ENCODE measurements at regions not wholly inside any gene's neighbourhood (a gene's known extent, or its start where the extent isn't known, plus 50 kb on each side); places are given as distances from the start of the nearest gene placed in this dataset.
A peak's percentile ranks its signal among the peaks of the same experiment; 100 is the strongest.

GRCh38 chrX:69077895-69078455, 87.3 kb downstream of the PJA1 start:
- Histone ChIP-seq H2AFZ (replicated peaks; ENCODE audit: low read length, poor library complexity) (peak overlapping the region; percentile 73), H2BK15ac (ENCODE audit: low read depth, low read length) (no peak overlapping the region), H2AK5ac (ENCODE audit: low read depth, low read length) (no peak overlapping the region), H2BK120ac (ENCODE audit: low read depth, low read length) (no peak overlapping the region), H4K91ac (ENCODE audit: insufficient read depth, low read depth, low read length) (no peak overlapping the region), H2BK5ac (ENCODE audit: low read depth, low read length, poor library complexity, severe bottlenecking) (no peak overlapping the region), H4K5ac (ENCODE audit: low read depth, low read length) (no peak overlapping the region), H3K18ac (ENCODE audit: low read depth, low read length) (no peak overlapping the region), H3K9ac (ENCODE audit: low read depth, low read length) (no peak overlapping the region), H3K14ac (replicated peaks; ENCODE audit: low read depth, low read length) (no peak overlapping the region), H3K4me1 (ENCODE audit: control insufficient read depth, insufficient read depth, low read length) (peaks cover 8% of the 10 kb centered on the region; the same call in 1 of the 2 replicates), H3K56ac (ENCODE audit: extremely low read depth, insufficient read depth, low read length) (no peak overlapping the region), H3K9me1 (ENCODE audit: insufficient read depth, low read length) (no peaks in the 10 kb centered on the region), H4K8ac (ENCODE audit: low read depth in 2 of 2, low read length in 2 of 2) (no peak overlapping the region), H3K9me3 (ENCODE audit: control insufficient read depth, insufficient read depth, low read length) (no peaks in the 10 kb centered on the region), H3K23ac (ENCODE audit: low read depth, low read length) (no peak overlapping the region), H2AK9ac (replicated peaks; ENCODE audit: low read depth, low read length, poor library complexity) (peak overlapping the region; percentile 76), H3K79me1 (ENCODE audit: low read depth in 1 of 2, low read length in 2 of 2) (no peaks in the 10 kb centered on the region), H3K27ac (ENCODE audit: insufficient read depth, low read length) (no peak overlapping the region), H3K4me3 (ENCODE audit: insufficient read depth, low read depth, low read length) (no peak overlapping the region), H3K4me2 (ENCODE audit: low read depth, low read length) (no peak overlapping the region), H2BK20ac (ENCODE audit: low read depth, low read length) (no peak overlapping the region), H3K4ac (ENCODE audit: low read depth, low read length) (no peak overlapping the region), H3K27me3 (ENCODE audit: control insufficient read depth, insufficient read depth, low read length) (peaks cover 11% of the 10 kb centered on the region; the same call in 1 of the 2 replicates), H4K20me1 (ENCODE audit: insufficient read depth, low read length) (no peaks in the 10 kb centered on the region; the same call in none of the 2 replicates), H3K36me3 (ENCODE audit: control insufficient read depth, insufficient read depth, low read length) (no peaks in the 10 kb centered on the region)
- DNase-seq (peak; percentile 12), ATAC-seq (ENCODE audit: low read depth) (peak; percentile 60)
- dilution Hi-C loops (cut with HindIII; ENCODE audit: low sequenced_read_pairs, unreplicated experiment) (no loop called here), intact Hi-C loops (cut with micrococcal nuclease) (no loop called here), in situ Hi-C loops (cut with MboI; ENCODE audit: low sequenced_read_pairs) (no loop called here)
- TF ChIP-seq MXI1 (IDR thresholded peaks at IDR 0.05; ENCODE audit: borderline replicate concordance, low read depth, low read length) (no peak), CHD1 (IDR thresholded peaks at IDR 0.05; ENCODE audit: low read depth, low read length) (no peak), NFE2L2 (IDR thresholded peaks at IDR 0.05; ENCODE audit: low read depth, low read length) (no peak), USF2 (IDR thresholded peaks at IDR 0.05; ENCODE audit: low read depth, low read length) (no peak), SMC3 (IDR thresholded peaks at IDR 0.05; ENCODE audit: low read depth, low read length) (no peak), FOS (IDR thresholded peaks at IDR 0.05; ENCODE audit: low read depth, low read length) (no peak), MAZ (IDR thresholded peaks at IDR 0.05; ENCODE audit: borderline replicate concordance, low read depth, low read length) (no peak), CTCF (conservative IDR thresholded peaks at IDR 0.05; ENCODE audit: low read depth, low read length) (no peak), BHLHE40 (IDR thresholded peaks at IDR 0.05; ENCODE audit: low read depth, low read length) (no peak), RCOR1 (IDR thresholded peaks at IDR 0.05; ENCODE audit: insufficient replicate concordance, low read length) (no peak), MAFK (IDR thresholded peaks at IDR 0.05; ENCODE audit: low read depth, low read length) (no peak), ELK1 (IDR thresholded peaks at IDR 0.05; ENCODE audit: borderline replicate concordance, low read depth, low read length) (no peak)
- WGBS, 2 experiments (ENCODE audit: extremely low coverage in 2 of 2, insufficient read length in 1 of 2) = no CpG with 5 or more reads among the region's 6 CpGs
- BruUV-seq (replicated peaks) = no TSS peak
- POLR2A ChIA-PET (ENCODE audit: unreplicated experiment) = no interaction called here
- CTCF ChIA-PET = interaction anchor here (0.9 kb wide), 1 partner anchor 16 kb away, joined by 4 read pairs; no protein-coding TSS in a partner anchor

Measured in IMR-90 (cell line).